ENCODE measurements at regions not wholly inside any gene's neighbourhood (a gene's known extent, or its start where the extent isn't known, plus 50 kb on each side); places are given as distances from the start of the nearest gene placed in this dataset.

DNA sequence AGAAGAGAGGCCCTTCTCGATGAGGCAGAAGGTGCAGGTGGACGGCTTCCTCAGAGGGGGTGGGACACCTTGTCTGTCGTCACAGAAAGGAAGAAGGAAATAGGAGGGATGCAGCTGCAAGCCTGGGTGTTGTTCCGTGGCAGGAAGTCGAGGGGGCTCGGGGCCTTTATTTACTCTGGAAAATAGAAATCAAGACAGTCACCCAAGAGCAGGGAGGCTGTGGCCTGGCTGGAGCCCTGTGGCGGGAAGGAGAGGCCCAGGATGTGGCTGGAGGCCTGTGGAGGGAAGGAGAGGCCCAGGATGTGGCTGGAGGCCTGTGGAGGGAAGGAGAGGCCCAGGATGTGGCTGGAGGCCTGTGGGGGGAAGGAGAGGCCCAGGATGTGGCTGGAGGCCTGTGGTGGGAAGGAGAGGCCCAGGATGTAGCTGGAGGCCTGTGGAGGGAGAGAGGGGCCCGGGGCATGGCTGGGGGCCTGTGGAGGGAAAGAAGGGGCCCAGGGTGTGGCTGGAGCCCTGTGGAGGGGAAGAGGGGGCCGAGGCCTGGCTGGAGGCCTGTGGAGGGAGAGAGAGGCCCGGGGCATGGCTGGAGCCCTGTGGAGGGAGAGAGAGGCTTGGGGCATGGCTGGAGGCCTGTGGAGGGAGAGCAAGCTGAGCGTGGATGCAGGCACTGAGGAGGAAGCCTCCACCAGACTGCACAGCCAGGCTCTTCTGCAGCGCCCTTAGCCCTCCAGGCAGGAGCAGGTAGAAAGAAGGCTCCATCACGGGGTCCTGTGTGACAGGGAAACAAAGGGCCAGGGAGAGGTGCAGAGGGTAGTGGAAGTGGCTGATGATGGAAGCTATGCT lies 97.3 kb upstream of the SFMBT2 start:
- DNase-seq (ENCODE audit: low spot score in 2 of 2) (peak; percentile 33 to 77), ATAC-seq (peak; percentile 70)
- Mint-ChIP-seq H3K9me3 (peaks cover 18% of the 10 kb centered on the region), H3K4me1 (peaks cover 51% of the 10 kb centered on the region), H3K27ac (peak overlapping the region; percentile 96), H3K4me3 (peak overlapping the region; percentile 45), H3K36me3 (peaks cover 13% of the 10 kb centered on the region)

DNA sequence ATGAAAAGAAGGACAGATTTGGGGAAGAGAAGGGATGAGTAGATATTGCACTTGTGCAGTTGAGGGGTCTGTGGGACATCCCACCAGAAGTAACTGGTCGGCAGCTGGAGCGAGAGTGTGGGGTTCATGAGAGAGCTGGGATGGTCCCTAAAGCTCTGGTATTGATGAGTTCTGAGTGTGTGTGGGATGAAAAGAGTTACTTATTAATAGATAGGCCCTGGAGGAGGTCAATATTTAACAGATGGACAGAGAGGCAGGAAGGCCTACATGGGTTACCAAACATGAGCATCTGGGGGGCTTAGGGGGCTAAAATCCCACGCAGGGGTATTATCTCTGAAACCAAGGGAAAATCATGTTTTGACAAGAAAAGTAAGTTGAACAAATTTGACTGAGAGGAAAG lies 95.7 kb upstream of the SFMBT2 start:
- H3K9me3 Mint-ChIP-seq = peaks cover 18% of the 10 kb centered on the region
- DNase-seq (ENCODE audit: low spot score in 2 of 2) (no peak), ATAC-seq (no peak)
- peak overlapping the region; percentile 45 for H3K4me3 Mint-ChIP-seq
- H3K4me1 Mint-ChIP-seq = peaks cover 51% of the 10 kb centered on the region
- H3K36me3 Mint-ChIP-seq = peaks cover 13% of the 10 kb centered on the region
- H3K27ac Mint-ChIP-seq = peak overlapping the region; percentile 96

- Mint-ChIP-seq H3K9me3 (peaks cover 11% of the 10 kb centered on the region), H3K4me3 (no peak overlapping the region), H3K36me3 (peaks cover 13% of the 10 kb centered on the region), H3K27ac (peak overlapping the region; percentile 96), H3K4me1 (peaks cover 56% of the 10 kb centered on the region)
- DNase-seq (ENCODE audit: low spot score in 2 of 2) (no peak), ATAC-seq (no peak)
Observed at GRCh38 chr10:7505196-7505595, 94.4 kb upstream of the SFMBT2 start.

GRCh38 chr10:7503190-7503589 lies 92.4 kb upstream of the SFMBT2 start:
- Mint-ChIP-seq H3K36me3 (peaks cover 9% of the 10 kb centered on the region), H3K27ac (no peak overlapping the region), H3K4me3 (no peak overlapping the region), H3K4me1 (peaks cover 43% of the 10 kb centered on the region), H3K9me3 (peaks cover 2% of the 10 kb centered on the region)
- ATAC-seq (no peak), DNase-seq (ENCODE audit: low spot score in 2 of 2) (no peak)

GRCh38 chr10:7501157-7501556 lies 90.3 kb upstream of the SFMBT2 start:
- DNase-seq (ENCODE audit: low spot score in 2 of 2) (no peak), ATAC-seq (peak; percentile 69)
- Mint-ChIP-seq H3K9me3 (no peaks in the 10 kb centered on the region), H3K4me3 (peak overlapping the region; percentile 15), H3K4me1 (peaks cover 22% of the 10 kb centered on the region), H3K36me3 (no peaks in the 10 kb centered on the region), H3K27ac (peak overlapping the region; percentile 11)

- Mint-ChIP-seq H3K4me3 (no peak overlapping the region), H3K36me3 (no peaks in the 10 kb centered on the region), H3K27ac (peak overlapping the region; percentile 72), H3K9me3 (no peaks in the 10 kb centered on the region), H3K4me1 (peaks cover 29% of the 10 kb centered on the region)
- ATAC-seq (no peak), DNase-seq (ENCODE audit: low spot score in 2 of 2) (no peak)
Observed at GRCh38 chr10:7498111-7498510, 87.3 kb upstream of the SFMBT2 start.

DNA sequence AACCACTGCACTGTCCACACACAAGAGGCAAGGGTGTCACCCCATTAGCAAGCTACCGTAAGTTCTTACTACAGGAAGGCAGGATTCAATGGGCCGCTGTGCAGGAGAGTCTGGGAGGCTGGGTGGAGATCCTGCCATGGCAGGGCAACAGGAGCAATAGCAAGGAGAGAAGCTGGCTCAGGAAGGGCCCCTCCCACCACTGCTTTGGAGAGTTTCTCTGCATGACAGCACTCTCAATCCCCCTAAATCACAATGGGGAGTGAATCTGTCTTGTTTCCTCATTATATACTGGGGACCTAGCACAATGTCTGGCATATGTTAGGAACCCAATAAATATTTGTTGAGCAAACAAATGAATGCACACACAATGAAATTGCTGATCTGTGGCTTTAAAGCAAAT lies 83.2 kb upstream of the SFMBT2 start:
- Mint-ChIP-seq H3K4me3 (no peak overlapping the region), H3K4me1 (peaks cover 44% of the 10 kb centered on the region)
- ATAC-seq = no peak

GRCh38 chr10:7492660-7493046 lies 81.8 kb upstream of the SFMBT2 start:
- peaks cover 45% of the 10 kb centered on the region for H3K4me1 Mint-ChIP-seq
- peak overlapping the region; percentile 41 for H3K4me3 Mint-ChIP-seq

More for the DNA sequence above, 83.2 kb upstream of the SFMBT2 start:
- DNase-seq (ENCODE audit: low spot score in 2 of 2) = no peak
- Mint-ChIP-seq H3K9me3 (no peaks in the 10 kb centered on the region), H3K27ac (no peak overlapping the region), H3K36me3 (no peaks in the 10 kb centered on the region)

DNA sequence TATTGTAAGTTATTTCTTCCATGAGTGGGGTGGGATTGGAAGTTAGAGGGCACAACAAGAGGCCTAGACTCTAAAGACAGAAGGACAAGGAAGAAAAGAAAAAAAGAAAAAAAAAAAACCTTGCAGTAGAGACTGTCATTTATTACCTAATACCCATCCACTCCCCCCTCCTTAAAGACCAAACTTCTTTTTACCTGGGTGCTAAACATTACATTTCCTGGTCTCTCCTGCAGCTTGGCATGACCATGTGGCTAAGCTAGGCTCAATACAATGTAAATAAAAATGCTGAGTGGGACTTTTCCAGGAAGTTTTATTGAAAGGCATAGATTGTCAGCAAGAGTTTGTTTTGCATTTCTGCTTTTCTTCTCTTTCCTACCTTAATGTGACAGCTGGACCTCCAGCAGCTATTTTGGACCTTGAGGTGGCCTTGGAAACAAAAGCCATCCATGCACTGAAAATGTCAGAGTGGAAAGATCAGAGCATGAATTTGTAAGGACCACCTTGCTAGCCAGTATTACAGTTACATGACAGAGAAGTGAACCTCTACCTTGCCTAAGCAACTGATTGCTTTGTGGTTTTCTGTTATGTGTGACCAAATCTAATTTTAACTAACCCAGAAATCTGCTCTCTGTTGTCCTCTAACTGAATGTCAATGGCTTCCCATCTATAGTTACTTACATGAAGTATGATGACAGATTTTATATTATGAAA lies 81.3 kb upstream of the SFMBT2 start:
- Mint-ChIP-seq H3K9me3 (no peaks in the 10 kb centered on the region), H3K4me3 (peak overlapping the region; percentile 41), H3K4me1 (peaks cover 50% of the 10 kb centered on the region), H3K27ac (peak overlapping the region; percentile 67), H3K36me3 (no peaks in the 10 kb centered on the region)
- DNase-seq (ENCODE audit: low spot score in 2 of 2) (no peak), ATAC-seq (peak; percentile 84)

More at GRCh38 chr10:7492660-7493046, 81.8 kb upstream of the SFMBT2 start:
- ATAC-seq (peak; percentile 79), DNase-seq (ENCODE audit: low spot score in 2 of 2) (no peak)
- H3K9me3 Mint-ChIP-seq = no peaks in the 10 kb centered on the region
- no peaks in the 10 kb centered on the region for H3K36me3 Mint-ChIP-seq
- peak overlapping the region; percentile 67 for H3K27ac Mint-ChIP-seq

DNA sequence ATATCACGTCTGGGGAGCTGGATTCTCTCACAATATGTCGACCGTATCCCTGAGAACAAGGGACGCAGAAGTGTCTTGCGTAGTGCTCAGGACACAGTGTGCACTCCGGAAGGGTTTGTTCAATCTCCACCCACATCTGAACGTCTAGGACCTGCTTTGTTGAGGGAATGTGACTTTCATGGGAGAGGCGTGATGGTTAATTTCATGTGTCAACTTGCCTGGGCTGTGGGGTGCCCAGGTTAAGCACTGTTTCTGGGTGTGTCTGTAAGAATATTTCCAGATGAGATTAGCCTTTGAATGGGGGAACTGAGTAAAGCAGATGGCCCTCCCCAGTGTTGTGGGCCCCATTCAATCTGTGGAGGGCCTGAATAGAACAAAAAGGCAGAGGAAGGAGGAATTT lies 80.4 kb upstream of the SFMBT2 start:
- peak overlapping the region; percentile 67 for H3K27ac Mint-ChIP-seq
- H3K4me1 Mint-ChIP-seq = peaks cover 50% of the 10 kb centered on the region
- ATAC-seq = no peak
- no peaks in the 10 kb centered on the region for H3K36me3 Mint-ChIP-seq
- DNase-seq (ENCODE audit: low spot score in 2 of 2) = no peak
- H3K9me3 Mint-ChIP-seq = no peaks in the 10 kb centered on the region
- no peak overlapping the region for H3K4me3 Mint-ChIP-seq

GRCh38 chr10:7488418-7488829 lies 77.6 kb upstream of the SFMBT2 start:
- no peak overlapping the region for H3K4me3 Mint-ChIP-seq

DNA sequence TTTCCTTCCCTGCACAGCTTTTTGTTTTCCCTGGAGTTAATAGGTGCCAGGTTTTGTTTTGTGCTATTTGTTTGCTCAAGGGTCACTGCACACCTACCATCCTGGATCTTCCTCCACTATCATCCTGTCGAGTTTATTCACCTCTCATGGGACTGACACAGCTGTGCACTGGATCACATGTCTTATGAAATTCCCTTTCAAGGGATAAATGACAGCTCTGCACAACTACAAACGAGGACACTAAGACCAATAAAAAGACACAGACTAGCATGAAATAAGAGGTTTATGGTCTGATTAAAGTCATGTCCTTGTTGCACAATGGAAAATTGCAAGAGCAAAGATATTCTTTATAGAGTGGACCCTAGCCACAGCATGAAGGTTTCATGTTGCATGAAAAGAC lies 76.7 kb upstream of the SFMBT2 start:
- peaks cover 4% of the 10 kb centered on the region for H3K9me3 Mint-ChIP-seq
- no peak overlapping the region for H3K4me3 Mint-ChIP-seq

More at GRCh38 chr10:7488418-7488829, 77.6 kb upstream of the SFMBT2 start:
- Mint-ChIP-seq H3K4me1 (peaks cover 61% of the 10 kb centered on the region), H3K36me3 (no peaks in the 10 kb centered on the region), H3K9me3 (peaks cover 3% of the 10 kb centered on the region), H3K27ac (no peak overlapping the region)
- ATAC-seq = no peak
- no peak for DNase-seq (ENCODE audit: low spot score in 2 of 2)

DNA sequence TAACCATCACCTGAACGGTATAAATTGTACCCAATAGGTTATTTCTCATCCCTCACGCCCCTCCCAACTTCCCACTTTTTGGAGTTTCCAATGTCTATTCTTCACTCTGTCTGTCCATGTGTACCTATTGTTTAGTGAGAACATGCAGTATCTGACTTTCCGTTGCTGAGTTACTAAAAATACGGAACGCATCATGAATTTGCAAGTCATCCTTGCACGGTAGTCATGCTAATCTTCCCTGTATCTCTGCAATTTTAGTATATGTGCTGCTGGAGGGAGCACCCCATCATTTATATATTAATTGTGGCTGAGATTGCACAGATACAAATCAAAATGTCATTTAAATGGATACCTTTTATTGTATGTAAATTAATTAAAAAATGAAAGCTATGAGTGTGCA lies 75.7 kb upstream of the SFMBT2 start:
- no peak for ATAC-seq
- Mint-ChIP-seq H3K36me3 (no peaks in the 10 kb centered on the region), H3K9me3 (peaks cover 4% of the 10 kb centered on the region), H3K27ac (no peak overlapping the region), H3K4me3 (no peak overlapping the region), H3K4me1 (peaks cover 57% of the 10 kb centered on the region)
- no peak for DNase-seq (ENCODE audit: low spot score in 2 of 2)

More for the DNA sequence above, 76.7 kb upstream of the SFMBT2 start:
- ATAC-seq = no peak
- H3K27ac Mint-ChIP-seq = no peak overlapping the region
- peaks cover 61% of the 10 kb centered on the region for H3K4me1 Mint-ChIP-seq
- no peaks in the 10 kb centered on the region for H3K36me3 Mint-ChIP-seq
- DNase-seq (ENCODE audit: low spot score in 2 of 2) = no peak

DNA sequence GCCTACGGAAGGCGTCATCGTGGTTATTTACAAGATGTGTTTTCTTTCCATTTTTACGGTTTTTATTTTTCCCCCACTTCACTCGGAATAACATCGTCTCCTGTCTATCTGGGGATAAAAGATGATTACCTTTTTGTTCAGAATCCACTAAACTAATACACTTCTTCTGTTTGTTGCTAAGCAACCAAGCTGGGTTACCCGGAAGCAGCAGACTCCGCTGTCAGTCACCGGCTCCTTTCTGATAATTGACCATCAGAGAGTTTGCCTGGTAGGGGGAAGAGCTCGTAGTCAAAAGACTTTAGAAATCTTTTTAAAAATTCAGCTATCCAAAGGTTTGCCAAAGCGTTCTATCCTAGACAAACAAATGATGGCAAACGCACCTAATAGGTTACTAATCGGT lies 75.0 kb upstream of the SFMBT2 start:
- DNase-seq (ENCODE audit: low spot score in 2 of 2) = no peak
- Mint-ChIP-seq H3K4me3 (peak overlapping the region; percentile 59), H3K27ac (no peak overlapping the region), H3K9me3 (peaks cover 4% of the 10 kb centered on the region), H3K4me1 (peaks cover 57% of the 10 kb centered on the region), H3K36me3 (no peaks in the 10 kb centered on the region)
- no peak for ATAC-seq

DNA sequence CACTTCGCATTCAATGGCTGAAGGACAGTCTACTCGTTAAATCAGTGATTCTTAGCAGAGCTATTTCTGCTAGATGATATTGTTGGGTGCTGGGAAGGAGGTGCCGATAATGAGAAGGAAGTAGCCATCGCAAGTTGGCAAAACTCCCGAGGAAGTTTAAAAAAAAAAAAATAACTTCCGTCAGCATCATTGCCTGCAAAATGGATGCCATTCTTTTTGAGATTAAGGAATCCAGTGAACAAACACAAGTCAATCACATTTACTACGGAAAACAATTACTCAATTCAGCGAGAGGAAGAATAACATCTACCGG lies 74.4 kb upstream of the SFMBT2 start:
- ATAC-seq = no peak
- H3K27ac Mint-ChIP-seq = peak overlapping the region; percentile 95
- H3K4me3 Mint-ChIP-seq = peak overlapping the region; percentile 59
- peaks cover 4% of the 10 kb centered on the region for H3K9me3 Mint-ChIP-seq
- H3K36me3 Mint-ChIP-seq = no peaks in the 10 kb centered on the region
- no peak for DNase-seq (ENCODE audit: low spot score in 2 of 2)
- H3K4me1 Mint-ChIP-seq = peaks cover 57% of the 10 kb centered on the region
